Gastrocnemius medialis (tissue), 4 donors: ENCODE measurements at regions not wholly inside any gene's neighbourhood (a gene's known extent, or its start where the extent isn't known, plus 50 kb on each side); places are given as distances from the start of the nearest gene placed in this dataset.

Experiments used
- ATAC-seq, 2 donors: fragments of 150-250 bp; one replicate each; pipeline ENCODE4 v1.9.1; 2016
- DNase-seq, 2 donors: peaks; one replicate each; pipeline ENCODE4 v3.0.0-alpha.2; 2019
- H3K27ac ChIP-seq, 4 donors: fragments of 200-600 bp; sonication (generic); 1 replicate in 1 of 4; 2 replicates in 3 of 4; pipeline ENCODE4 v1.5.1; 2016 to 2018; ENCODE audit warnings: mild to moderate bottlenecking in 2 of 4, moderate library complexity in 1 of 4
- H3K27me3 ChIP-seq, 3 donors: fragments of 200-600 bp; sonication (generic) in 2 of 3; 1 replicate in 1 of 3; 2 replicates in 2 of 3; pipeline versions ENCODE4 v1.5.1 to v1.6.0; 2016 to 2019; ENCODE audit warnings: mild to moderate bottlenecking in 1 of 3, moderate library complexity in 1 of 3
- H3K36me3 ChIP-seq, 2 donors: fragments of 200-600 bp; sonication (generic) in 1 of 2; one replicate each; pipeline ENCODE4 v1.5.1; 2017 to 2018
- H3K4me1 ChIP-seq, 2 donors: fragments of 200-600 bp; sonication (generic) in 1 of 2; one replicate each; pipeline ENCODE4 v1.5.1; 2016 to 2017; ENCODE audit warnings: mild to moderate bottlenecking in 2 of 2
- H3K4me3 ChIP-seq, 4 donors: fragments of 200-600 bp; sonication (generic) in 3 of 4; 1 replicate in 1 of 4; 2 replicates in 3 of 4; pipeline ENCODE4 v1.5.1; 2016 to 2019; ENCODE audit warnings: mild to moderate bottlenecking in 2 of 4
- H3K9me3 ChIP-seq, 3 donors: fragments of 200-600 bp; sonication (generic) in 2 of 3; 1 replicate in 1 of 3; 2 replicates in 2 of 3; pipeline ENCODE4 v1.5.1; 2016 to 2019
- POLR2A ChIP-seq, 2 donors: fragments of 450-650 bp; IDR thresholded peaks; one replicate each; pipeline ENCODE4 v1.6.1; 2017; ENCODE audit warnings: antibody characterized with exemption in 2 of 2, mild to moderate bottlenecking in 2 of 2, moderate library complexity in 2 of 2
- in situ Hi-C, 4 donors: fragments of 200-750 bp; cut with MboI; loops; one replicate each; pipeline versions ENCODE4 v1.15.0 to v1.8.0; 2017; ENCODE audit warnings: low sequenced_read_pairs in 4 of 4
- intact Hi-C: fragments of 100-400 bp; cut with DNase I; formaldehyde crosslinking; loops from one replicate; pipeline ENCODE4 v1.15.1; 2023; ENCODE audit warnings: low total_unique reads
- TF ChIP-seq, protein P1 (sequence below), 5 experiments: fragments of 450-650 bp in 3 of 5; fragments of 200-600 bp in 2 of 5; sonication (generic) in 2 of 5; IDR thresholded peaks in 4 of 5; conservative IDR thresholded peaks in 1 of 5; 1 replicate in 4 of 5; 2 replicates in 1 of 5; pipeline ENCODE4 v1.5.1; 2016 to 2019; ENCODE audit warnings: antibody characterized with exemption in 5 of 5, mild to moderate bottlenecking in 3 of 5, moderate library complexity in 3 of 5

DNA sequence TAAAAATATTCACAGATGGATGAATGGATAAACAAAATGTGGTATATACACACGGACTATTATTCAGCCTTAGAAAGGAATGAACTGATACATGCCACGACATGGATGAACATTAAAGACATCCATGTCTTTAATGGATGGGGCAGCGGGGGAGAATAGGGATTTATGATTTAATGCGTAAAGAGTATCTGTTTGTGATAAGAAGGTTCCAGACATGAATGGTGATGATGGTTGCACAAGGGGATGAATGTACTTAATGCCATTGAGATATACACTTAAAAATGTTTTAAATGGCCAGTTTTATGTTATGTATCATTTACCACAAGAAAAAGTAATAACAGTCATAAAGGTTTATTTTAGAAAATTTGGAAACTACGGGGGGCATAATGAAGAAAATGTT is 108.6 kb upstream of the WLS start:
- no peaks in the 10 kb centered on the region for H3K27me3 ChIP-seq
- no peak overlapping the region for H3K27ac ChIP-seq
- DNase-seq (no peak), ATAC-seq (no peak)
- intact Hi-C loops, result loop anchor here (10.0 kb wide), 2 partner anchors 486 to 576 kb away; no protein-coding TSS in a partner anchor
- no peak overlapping the region for H3K4me3 ChIP-seq
- TF ChIP-seq POLR2A (IDR thresholded peaks at IDR 0.05), result no peak
- TF ChIP-seq, protein P1, sequence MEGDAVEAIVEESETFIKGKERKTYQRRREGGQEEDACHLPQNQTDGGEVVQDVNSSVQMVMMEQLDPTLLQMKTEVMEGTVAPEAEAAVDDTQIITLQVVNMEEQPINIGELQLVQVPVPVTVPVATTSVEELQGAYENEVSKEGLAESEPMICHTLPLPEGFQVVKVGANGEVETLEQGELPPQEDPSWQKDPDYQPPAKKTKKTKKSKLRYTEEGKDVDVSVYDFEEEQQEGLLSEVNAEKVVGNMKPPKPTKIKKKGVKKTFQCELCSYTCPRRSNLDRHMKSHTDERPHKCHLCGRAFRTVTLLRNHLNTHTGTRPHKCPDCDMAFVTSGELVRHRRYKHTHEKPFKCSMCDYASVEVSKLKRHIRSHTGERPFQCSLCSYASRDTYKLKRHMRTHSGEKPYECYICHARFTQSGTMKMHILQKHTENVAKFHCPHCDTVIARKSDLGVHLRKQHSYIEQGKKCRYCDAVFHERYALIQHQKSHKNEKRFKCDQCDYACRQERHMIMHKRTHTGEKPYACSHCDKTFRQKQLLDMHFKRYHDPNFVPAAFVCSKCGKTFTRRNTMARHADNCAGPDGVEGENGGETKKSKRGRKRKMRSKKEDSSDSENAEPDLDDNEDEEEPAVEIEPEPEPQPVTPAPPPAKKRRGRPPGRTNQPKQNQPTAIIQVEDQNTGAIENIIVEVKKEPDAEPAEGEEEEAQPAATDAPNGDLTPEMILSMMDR (IDR thresholded peaks at IDR 0.05 in 4 of 5, conservative IDR thresholded peaks at IDR 0.05 in 1 of 5), result no peak
- in situ Hi-C loops, result loop anchor here (5.0 to 25.0 kb wide), 6 partner anchors 219 to 829 kb away; no protein-coding TSS in a partner anchor
- no peaks in the 10 kb centered on the region for H3K4me1 ChIP-seq
- no peaks in the 10 kb centered on the region for H3K36me3 ChIP-seq
- H3K9me3 ChIP-seq, result no peaks in the 10 kb centered on the region

DNA sequence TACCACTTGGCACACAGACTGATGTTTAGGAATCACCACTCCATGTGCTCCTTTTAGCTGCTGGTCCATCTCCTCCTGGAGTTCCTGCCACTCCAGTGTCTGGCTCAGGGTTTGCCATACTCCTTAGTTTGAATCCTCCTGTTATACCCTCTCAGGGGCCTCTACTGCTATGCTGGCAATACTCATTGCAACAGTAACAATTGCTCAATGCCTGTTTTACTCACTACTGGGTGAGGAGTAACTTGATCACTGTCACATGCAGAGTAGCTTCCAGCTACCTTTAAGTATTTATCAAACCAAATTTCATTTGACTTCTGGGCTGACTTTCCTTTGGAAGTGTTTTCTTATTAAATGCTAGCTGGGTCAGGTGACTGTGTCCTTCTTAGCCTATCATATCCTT is 107.2 kb upstream of the WLS start:
- ATAC-seq (peak; percentile 68 to 92), DNase-seq (no peak)
- H3K9me3 ChIP-seq, result no peaks in the 10 kb centered on the region
- in situ Hi-C loops, result loop anchor here in 2 of 4 donors (10.0 to 25.0 kb wide), 5 partner anchors 477 to 827 kb away; no protein-coding TSS in a partner anchor
- intact Hi-C loops, result no loop called here
- H3K36me3 ChIP-seq, result no peaks in the 10 kb centered on the region
- no peak overlapping the region for H3K4me3 ChIP-seq
- no peak overlapping the region for H3K27ac ChIP-seq
- TF ChIP-seq POLR2A (IDR thresholded peaks at IDR 0.05), result no peak
- TF ChIP-seq, protein P1 (IDR thresholded peaks at IDR 0.05 in 4 of 5, conservative IDR thresholded peaks at IDR 0.05 in 1 of 5), result no peak
- no peaks in the 10 kb centered on the region for H3K27me3 ChIP-seq
- no peaks in the 10 kb centered on the region for H3K4me1 ChIP-seq

DNA sequence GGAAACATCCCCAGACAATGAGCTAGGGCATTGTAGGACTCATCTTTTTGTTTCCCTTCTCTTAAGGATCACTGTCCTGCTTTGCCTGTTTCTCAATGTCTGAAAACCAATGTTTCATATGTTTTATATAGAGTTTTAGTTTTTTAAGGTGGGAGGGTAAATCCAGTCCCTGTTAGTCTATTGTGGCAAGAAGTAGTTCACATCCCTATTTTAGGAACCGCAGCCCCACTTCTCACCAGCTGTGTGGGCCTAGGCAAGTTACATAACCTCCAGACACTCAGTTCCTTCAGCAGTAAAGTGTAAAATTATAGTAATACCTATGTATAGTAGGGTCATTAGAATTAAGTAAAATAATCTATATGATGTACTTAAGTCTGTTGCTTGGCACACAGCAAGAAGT is 105.8 kb upstream of the WLS start:
- no peak overlapping the region for H3K27ac ChIP-seq
- no peaks in the 10 kb centered on the region for H3K27me3 ChIP-seq
- no peak overlapping the region for H3K4me3 ChIP-seq
- H3K9me3 ChIP-seq, result no peaks in the 10 kb centered on the region
- in situ Hi-C loops, result loop anchor here in 2 of 4 donors (10.0 to 25.0 kb wide), 5 partner anchors 476 to 826 kb away; no protein-coding TSS in a partner anchor
- no peaks in the 10 kb centered on the region for H3K36me3 ChIP-seq
- intact Hi-C loops, result no loop called here
- no peaks in the 10 kb centered on the region for H3K4me1 ChIP-seq
- no peak for ATAC-seq
- DNase-seq, result no peak
- TF ChIP-seq, protein P1 (IDR thresholded peaks at IDR 0.05 in 4 of 5, conservative IDR thresholded peaks at IDR 0.05 in 1 of 5), result no peak
- no peak for TF ChIP-seq POLR2A (IDR thresholded peaks at IDR 0.05)

DNA sequence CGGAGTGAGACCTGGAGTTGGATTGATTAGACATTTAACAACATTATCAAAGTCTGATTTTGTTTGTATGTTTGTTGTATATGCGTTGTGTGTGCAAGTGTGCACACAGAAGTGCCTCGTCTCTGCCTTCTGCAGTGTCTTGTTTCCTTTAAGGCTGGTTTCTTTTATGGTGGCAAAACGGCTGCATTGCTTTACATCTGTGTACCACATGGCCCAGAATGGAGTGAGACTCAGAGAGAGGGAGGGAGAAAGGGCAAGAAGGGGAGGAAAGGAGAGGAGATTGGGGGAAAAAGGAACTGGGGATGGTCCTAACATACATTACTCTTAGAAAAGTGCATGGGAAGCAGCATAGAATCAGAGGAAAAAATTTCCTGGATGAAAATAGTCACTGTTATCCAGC is 99.7 kb upstream of the WLS start:
- Histone ChIP-seq H3K4me3 (no peak overlapping the region), H3K27me3 (no peaks in the 10 kb centered on the region), H3K27ac (no peak overlapping the region), H3K36me3 (no peaks in the 10 kb centered on the region), H3K4me1 (peaks cover 0 to 12% of the 10 kb centered on the region in 2 donors), H3K9me3 (no peaks in the 10 kb centered on the region)
- in situ Hi-C loops (loop anchor here in 2 of 4 donors (10.0 to 25.0 kb wide), 5 partner anchors 470 to 820 kb away; no protein-coding TSS in a partner anchor), intact Hi-C loops (no loop called here)
- ATAC-seq, result no peak
- no peak for DNase-seq
- TF ChIP-seq POLR2A (IDR thresholded peaks at IDR 0.05), result no peak
- TF ChIP-seq, protein P1 (IDR thresholded peaks at IDR 0.05 in 4 of 5, conservative IDR thresholded peaks at IDR 0.05 in 1 of 5), result no peak
